Uterus (tissue), 2 donors: ENCODE measurements at regions not wholly inside any gene's neighbourhood (a gene's known extent, or its start where the extent isn't known, plus 50 kb on each side); places are given as distances from the start of the nearest gene placed in this dataset.

Source experiments
- CTCF ChIP-seq, 4 experiments: fragments of 200-600 bp in 2 of 4; fragments of 450-650 bp in 2 of 4; sonication (generic) in 2 of 4; IDR thresholded peaks; one replicate each; pipeline ENCODE4 v1.5.1; 2016 to 2019; ENCODE audit warnings: antibody characterized with exemption in 4 of 4, mild to moderate bottlenecking in 2 of 4, moderate library complexity in 1 of 4
- POLR2A ChIP-seq, 2 donors: fragments of 450-650 bp; IDR thresholded peaks; one replicate each; pipeline ENCODE4 v1.6.1; 2016; ENCODE audit warnings: antibody characterized with exemption in 2 of 2, mild to moderate bottlenecking in 1 of 2, moderate library complexity in 1 of 2

- TF ChIP-seq CTCF (IDR thresholded peaks at IDR 0.05) (no peak), POLR2A (IDR thresholded peaks at IDR 0.05) (no peak)
These were observed 154.6 kb downstream of the EVA1A start for GRCh38 chr2:75406131-75406581.
